IMR-90 (cell line): ENCODE measurements at regions not wholly inside any gene's neighbourhood (a gene's known extent, or its start where the extent isn't known, plus 50 kb on each side); places are given as distances from the start of the nearest gene placed in this dataset.

Experiments used
- ATAC-seq: fragments of 200-7000 bp; cut with Tn5 transposase; 2 replicates; pipeline ENCODE4 v1.9.1; 2020; ENCODE audit warnings: low read depth, mild to moderate bottlenecking, moderate library complexity
- BruUV-seq: library from RNA; stranded (reverse); fragments of 400-500 nt; replicated peaks from 2 replicates; lab custom pipeline; 2021; lab: Mats Ljungman, UMichigan
- CTCF ChIA-PET: fragments of 300-600 bp; formaldehyde crosslinking; extraction: SDS; loops from one replicate; lab custom pipeline; 2021; ENCODE audit warnings: antibody characterized with exemption; lab: Yijun Ruan, JAX
- POLR2A ChIA-PET: fragments of 300-600 bp; sonication (Branson Sonifier 250); formaldehyde crosslinking; loops from one replicate; lab custom pipeline; 2022; ENCODE audit warnings: antibody characterized with exemption; ENCODE audit not compliant: unreplicated experiment; lab: Charles Lee
- DNase-seq: peaks from one replicate; pipeline ENCODE4 v3.0.0; 2013
- H2AFZ ChIP-seq: replicated peaks from 2 replicates; pipeline ENCODE3; 2013; ENCODE audit warnings: low read length, mild to moderate bottlenecking; ENCODE audit not compliant: poor library complexity
- H2AK5ac ChIP-seq: 2 replicates; pipeline ENCODE4 v1.6.1; 2013; ENCODE audit warnings: low read depth, low read length, inconsistent platforms
- H2AK9ac ChIP-seq: replicated peaks from 2 replicates; pipeline ENCODE3; 2013; ENCODE audit warnings: mild to moderate bottlenecking, low read depth, low read length, moderate library complexity; ENCODE audit not compliant: poor library complexity
- H2BK120ac ChIP-seq: 2 replicates; pipeline ENCODE4 v1.6.1; 2013; ENCODE audit warnings: low read depth, low read length, inconsistent platforms
- H2BK15ac ChIP-seq: 3 replicates; pipeline ENCODE4 v1.6.1; 2013; ENCODE audit warnings: low read depth, low read length, inconsistent platforms
- H2BK20ac ChIP-seq: 2 replicates; pipeline ENCODE4 v1.6.1; 2013; ENCODE audit warnings: low read depth, mild to moderate bottlenecking, inconsistent platforms, low read length, moderate library complexity
- H2BK5ac ChIP-seq: 2 replicates; pipeline ENCODE4 v1.6.1; 2013; ENCODE audit warnings: mild to moderate bottlenecking, low read depth, low read length, inconsistent platforms; ENCODE audit not compliant: poor library complexity, severe bottlenecking
- H3K14ac ChIP-seq: replicated peaks from 2 replicates; pipeline ENCODE4 v1.6.1; 2013; ENCODE audit warnings: low read depth, low read length, inconsistent platforms
- H3K18ac ChIP-seq: 2 replicates; pipeline ENCODE4 v1.6.1; 2013; ENCODE audit warnings: low read depth, low read length, control low read depth
- H3K23ac ChIP-seq: 2 replicates; pipeline ENCODE4 v1.6.1; 2013; ENCODE audit warnings: low read depth, low read length, inconsistent platforms
- H3K27ac ChIP-seq: 2 replicates; pipeline ENCODE4 v1.5.1; 2013; ENCODE audit warnings: mild to moderate bottlenecking, control low read depth, low read length; ENCODE audit not compliant: insufficient read depth
- H3K27me3 ChIP-seq: 2 replicates; pipeline ENCODE4 v1.6.1; 2013; ENCODE audit warnings: low read length; ENCODE audit not compliant: control insufficient read depth, insufficient read depth
- H3K36me3 ChIP-seq: 2 replicates; pipeline ENCODE4 v1.6.1; 2013; ENCODE audit warnings: low read length, mixed read lengths; ENCODE audit not compliant: control insufficient read depth, insufficient read depth
- H3K4ac ChIP-seq: 2 replicates; pipeline ENCODE4 v1.6.1; 2013; ENCODE audit warnings: low read depth, low read length, inconsistent platforms
- H3K4me1 ChIP-seq: 2 replicates; pipeline ENCODE4 v1.6.1; 2013; ENCODE audit warnings: low read length, mixed read lengths; ENCODE audit not compliant: control insufficient read depth, insufficient read depth
- H3K4me2 ChIP-seq: 2 replicates; pipeline ENCODE4 v1.6.1; 2013; ENCODE audit warnings: low read depth, mild to moderate bottlenecking, control low read depth, low read length, moderate library complexity
- H3K4me3 ChIP-seq: 2 replicates; pipeline ENCODE4 v1.5.1; 2013; ENCODE audit warnings: low read depth, mild to moderate bottlenecking, control low read depth, low read length, moderate library complexity; ENCODE audit not compliant: insufficient read depth
- H3K56ac ChIP-seq: 2 replicates; pipeline ENCODE4 v1.6.1; 2013; ENCODE audit warnings: low read length, inconsistent platforms; ENCODE audit not compliant: insufficient read depth; ENCODE audit errors: extremely low read depth
- H3K79me1 ChIP-seq, 2 experiments: 2 replicates each; pipeline ENCODE4 v1.6.1; 2013; ENCODE audit warnings: low read length in 2 of 2, inconsistent platforms in 1 of 2, low read depth in 1 of 2
- H3K9ac ChIP-seq: 2 replicates; pipeline ENCODE4 v1.6.1; 2013; ENCODE audit warnings: low read depth, low read length, control low read depth
- H3K9me1 ChIP-seq: 2 replicates; pipeline ENCODE4 v1.6.1; 2013; ENCODE audit warnings: low read length, inconsistent platforms; ENCODE audit not compliant: insufficient read depth
- H3K9me3 ChIP-seq: 2 replicates; pipeline ENCODE4 v1.6.1; 2013; ENCODE audit warnings: low read length; ENCODE audit not compliant: control insufficient read depth, insufficient read depth
- H4K20me1 ChIP-seq: 2 replicates; pipeline ENCODE4 v1.6.1; 2013; ENCODE audit warnings: low read length, inconsistent platforms; ENCODE audit not compliant: insufficient read depth
- H4K5ac ChIP-seq: 2 replicates; pipeline ENCODE4 v1.6.1; 2013; ENCODE audit warnings: mild to moderate bottlenecking, low read depth, low read length, control low read depth
- H4K8ac ChIP-seq, 2 experiments: 2 replicates each; pipeline ENCODE4 v1.6.1; 2013; ENCODE audit warnings: low read depth in 2 of 2, low read length in 2 of 2, control low read depth in 1 of 2, inconsistent platforms in 1 of 2
- H4K91ac ChIP-seq: 2 replicates; pipeline ENCODE4 v1.6.1; 2013; ENCODE audit warnings: low read depth, low read length, inconsistent platforms; ENCODE audit not compliant: insufficient read depth
- BHLHE40 ChIP-seq: fragments of 150-350 bp; IDR thresholded peaks from 2 replicates; pipeline ENCODE4 v1.6.1; 2016; ENCODE audit warnings: mild to moderate bottlenecking, low read depth, low read length
- CHD1 ChIP-seq: IDR thresholded peaks from 2 replicates; pipeline ENCODE4 v1.6.1; 2012; ENCODE audit warnings: low read depth, low read length, improper control_type of control experiment
- FOS ChIP-seq: fragments of 150-350 bp; IDR thresholded peaks from 2 replicates; pipeline ENCODE4 v1.6.1; 2016; ENCODE audit warnings: low read depth, low read length
- MAFK ChIP-seq: IDR thresholded peaks from 2 replicates; pipeline ENCODE4 v1.6.1; 2012; ENCODE audit warnings: low read depth, low read length, improper control_type of control experiment
- MXI1 ChIP-seq: IDR thresholded peaks from 2 replicates; pipeline ENCODE4 v1.6.1; 2012; ENCODE audit warnings: low read depth, mild to moderate bottlenecking, low read length, moderate library complexity, borderline replicate concordance
- NFE2L2 ChIP-seq: fragments of 150-350 bp; IDR thresholded peaks from 2 replicates; pipeline ENCODE4 v1.6.1; 2016; ENCODE audit warnings: low read depth, mild to moderate bottlenecking, low read length
- RFX5 ChIP-seq: IDR thresholded peaks from 2 replicates; pipeline ENCODE4 v1.8.0; 2012; ENCODE audit warnings: low read depth, mild to moderate bottlenecking, low read length, moderate library complexity
- SMC3 ChIP-seq: fragments of 150-350 bp; IDR thresholded peaks from 2 replicates; pipeline ENCODE4 v1.6.1; 2016; ENCODE audit warnings: low read depth, mild to moderate bottlenecking, antibody characterized with exemption, low read length, moderate library complexity
- WGBS, 2 experiments: methylation state at CpG; one replicate each; pipeline versions ENCODE4 v1.1.5 to v1.1.7; 2013; ENCODE audit warnings: missing lambda C conversion rate in 2 of 2; ENCODE audit not compliant: insufficient read length in 1 of 2; ENCODE audit errors: extremely low coverage in 2 of 2; 5-methylcytosine and 5-hydroxymethylcytosine counted together
- dilution Hi-C: fragments of 300-500 bp; cut with HindIII; formaldehyde crosslinking; loops from one replicate; pipeline ENCODE4 v1.14.3; 2018; ENCODE audit warnings: low sequenced_read_pairs; ENCODE audit not compliant: unreplicated experiment
- in situ Hi-C: fragments of 300-500 bp; cut with MboI; formaldehyde crosslinking; loops from 3 replicates; pipeline ENCODE4 v1.14.3; 2019; ENCODE audit warnings: low sequenced_read_pairs, inconsistent platforms, mixed read lengths
- intact Hi-C: fragments of 100-400 bp; cut with micrococcal nuclease; formaldehyde crosslinking; loops from 2 replicates; pipeline ENCODE4 v1.10.0; 2022
- TF ChIP-seq, protein P1 (sequence below): fragments of 150-350 bp; IDR thresholded peaks from 2 replicates; pipeline ENCODE4 v1.6.1; 2017; ENCODE audit warnings: mild to moderate bottlenecking, antibody characterized with exemption, low read length, low read depth

DNA sequence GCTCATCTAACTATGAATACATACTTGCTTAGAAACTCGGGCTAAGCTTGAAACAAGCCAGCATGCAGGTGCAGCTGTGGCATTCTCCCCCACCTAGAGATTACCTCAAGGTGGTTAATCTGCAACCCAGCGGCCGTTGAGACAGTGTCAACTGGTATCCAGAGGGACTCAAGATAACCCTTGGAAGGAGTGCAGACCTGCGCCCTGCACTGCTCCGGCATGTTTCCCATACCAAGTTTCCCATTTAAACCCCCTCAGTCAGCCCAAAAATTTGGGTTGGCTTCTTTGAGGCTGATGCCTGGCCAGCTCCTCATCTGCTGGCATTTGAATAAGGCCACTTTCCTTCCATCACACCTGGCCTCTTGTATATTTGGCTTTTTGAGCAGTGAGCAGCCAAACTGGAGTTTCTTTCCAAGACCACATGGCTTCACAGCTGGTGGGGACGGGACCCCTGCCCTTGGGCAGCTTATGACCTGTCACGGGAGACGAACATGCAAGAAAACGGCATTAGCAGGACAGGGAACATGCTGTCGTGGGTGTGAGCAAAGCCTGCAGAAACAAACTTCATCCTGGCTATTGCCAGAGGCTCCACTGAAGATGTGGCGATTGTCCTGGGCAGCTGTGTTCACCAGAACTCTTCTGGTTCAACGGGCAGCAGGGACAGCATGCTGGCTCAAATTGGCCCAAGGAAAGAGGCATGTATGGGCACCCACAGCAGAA is 98.2 kb downstream of the PLXNA1 start:
- H3K9me1 ChIP-seq: no peaks in the 10 kb centered on the region; the same call in 1 of the 2 replicates
- H2BK5ac ChIP-seq: no peak overlapping the region
- H3K4me1 ChIP-seq: no peaks in the 10 kb centered on the region
- no peak overlapping the region for H3K4me3 ChIP-seq
- H2BK15ac ChIP-seq: no peak overlapping the region
- no peak overlapping the region for H2AK5ac ChIP-seq
- H2AFZ ChIP-seq: no peak overlapping the region
- no peak for DNase-seq
- in situ Hi-C loops (no loop called here), intact Hi-C loops (no loop called here), dilution Hi-C loops (no loop called here)
- no peaks in the 10 kb centered on the region for H3K36me3 ChIP-seq
- no peak for TF ChIP-seq MXI1
- no peak for TF ChIP-seq BHLHE40
- TF ChIP-seq NFE2L2: no peak
- TF ChIP-seq SMC3: no peak
- no peak for TF ChIP-seq FOS
- TF ChIP-seq RFX5: no peak
- no peak for TF ChIP-seq MAFK
- TF ChIP-seq CHD1: no peak
- TF ChIP-seq, protein P1, sequence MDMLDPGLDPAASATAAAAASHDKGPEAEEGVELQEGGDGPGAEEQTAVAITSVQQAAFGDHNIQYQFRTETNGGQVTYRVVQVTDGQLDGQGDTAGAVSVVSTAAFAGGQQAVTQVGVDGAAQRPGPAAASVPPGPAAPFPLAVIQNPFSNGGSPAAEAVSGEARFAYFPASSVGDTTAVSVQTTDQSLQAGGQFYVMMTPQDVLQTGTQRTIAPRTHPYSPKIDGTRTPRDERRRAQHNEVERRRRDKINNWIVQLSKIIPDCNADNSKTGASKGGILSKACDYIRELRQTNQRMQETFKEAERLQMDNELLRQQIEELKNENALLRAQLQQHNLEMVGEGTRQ: no peak
- H2AK9ac ChIP-seq: no peak overlapping the region
- no peak overlapping the region for H3K56ac ChIP-seq
- H3K14ac ChIP-seq: no peak overlapping the region
- no peaks in the 10 kb centered on the region for H3K79me1 ChIP-seq
- ATAC-seq: no peak
- no peak overlapping the region for H4K5ac ChIP-seq
- no peak overlapping the region for H3K27ac ChIP-seq
- no peak overlapping the region for H4K91ac ChIP-seq
- no peak overlapping the region for H2BK120ac ChIP-seq
- H3K4ac ChIP-seq: no peak overlapping the region
- ChIA-PET CTCF (no interaction called here), POLR2A (no interaction called here)
- H4K8ac ChIP-seq: no peak overlapping the region
- no peak overlapping the region for H3K23ac ChIP-seq
- BruUV-seq: no TSS peak
- no peaks in the 10 kb centered on the region for H4K20me1 ChIP-seq
- WGBS, 2 experiments: 48% methylated on average over 6 of the region's 12 CpGs; no CpG with 5 or more reads in 1 of the 2 experiments
- H3K4me2 ChIP-seq: no peak overlapping the region
- no peak overlapping the region for H3K18ac ChIP-seq
- H3K9ac ChIP-seq: no peak overlapping the region
- H2BK20ac ChIP-seq: no peak overlapping the region
- peaks cover 19% of the 10 kb centered on the region for H3K27me3 ChIP-seq
- no peaks in the 10 kb centered on the region for H3K9me3 ChIP-seq
